SH-SY5Y (cell line): ENCODE measurements at regions not wholly inside any gene's neighbourhood (a gene's known extent, or its start where the extent isn't known, plus 50 kb on each side); places are given as distances from the start of the nearest gene placed in this dataset.

ENCODE experiments used
- GATA2 ChIP-seq: IDR thresholded peaks from 2 replicates; pipeline ENCODE4 v1.6.1; 2011; ENCODE audit warnings: mild to moderate bottlenecking, low read depth, low read length
- GATA3 ChIP-seq: IDR thresholded peaks from 2 replicates; pipeline ENCODE4 v1.6.1; 2011; ENCODE audit warnings: low read depth, mild to moderate bottlenecking, low read length, moderate library complexity

DNA sequence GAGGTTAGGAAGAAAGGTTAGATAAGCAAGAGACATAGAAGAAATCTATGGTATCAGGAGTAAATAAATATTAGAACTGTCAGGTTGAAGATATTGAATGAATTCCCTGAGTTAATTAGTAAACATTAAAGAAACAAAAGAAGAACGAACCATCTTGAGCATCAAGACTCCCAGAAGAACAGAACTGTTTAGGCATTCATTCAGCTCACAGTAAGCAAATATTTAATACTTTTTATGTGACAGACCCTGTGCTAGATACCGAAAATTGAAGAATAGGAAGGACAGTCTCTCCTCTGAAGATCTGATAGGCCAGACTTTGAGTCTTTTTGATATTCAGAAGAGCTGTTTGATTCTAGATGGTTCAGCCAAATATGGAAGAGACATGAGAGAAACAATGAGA, 731.5 kb downstream of the XPNPEP1 start:
- no peak for TF ChIP-seq GATA3
- TF ChIP-seq GATA2: no peak

DNA sequence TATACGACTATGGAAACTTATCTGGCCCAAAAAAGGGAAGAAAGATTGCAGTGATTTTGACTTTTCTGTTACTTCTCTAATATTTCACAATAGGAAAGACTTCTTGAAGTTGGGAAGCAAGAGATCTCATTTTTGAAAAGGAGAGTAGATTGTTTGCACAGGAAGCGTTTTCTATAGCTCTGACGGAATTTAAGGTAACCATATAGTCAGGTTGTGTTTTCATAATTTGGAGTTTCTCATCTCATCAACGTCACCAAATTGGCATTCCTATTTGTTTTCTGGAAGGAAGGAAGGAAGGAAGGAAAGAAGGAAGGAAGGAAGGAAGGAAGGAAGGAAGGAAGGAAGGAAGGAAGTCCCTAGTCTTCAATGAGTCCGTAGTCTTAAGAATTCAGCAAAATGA, 732.0 kb downstream of the XPNPEP1 start:
- TF ChIP-seq GATA2 (no peak), GATA3 (no peak)

DNA sequence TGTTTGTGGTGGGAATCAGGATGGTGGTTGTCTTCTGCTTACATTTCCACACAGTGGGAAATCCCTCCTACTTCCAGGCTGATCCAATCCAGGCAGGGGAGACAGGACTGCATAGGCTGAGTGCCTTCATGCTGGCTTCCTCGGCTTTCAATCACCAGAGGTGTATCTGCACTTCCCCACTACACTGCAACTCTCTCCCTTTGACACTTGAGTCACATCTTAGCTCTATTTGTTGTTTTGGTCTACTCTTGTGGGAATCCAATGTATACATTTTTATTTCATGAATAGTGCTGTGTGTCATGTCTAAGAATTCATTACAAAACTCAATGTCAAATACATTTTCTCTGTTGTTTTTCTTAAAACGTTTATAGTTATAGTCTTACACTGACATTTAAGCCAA, 735.6 kb downstream of the XPNPEP1 start:
- no peak for TF ChIP-seq GATA2
- TF ChIP-seq GATA3: no peak

DNA sequence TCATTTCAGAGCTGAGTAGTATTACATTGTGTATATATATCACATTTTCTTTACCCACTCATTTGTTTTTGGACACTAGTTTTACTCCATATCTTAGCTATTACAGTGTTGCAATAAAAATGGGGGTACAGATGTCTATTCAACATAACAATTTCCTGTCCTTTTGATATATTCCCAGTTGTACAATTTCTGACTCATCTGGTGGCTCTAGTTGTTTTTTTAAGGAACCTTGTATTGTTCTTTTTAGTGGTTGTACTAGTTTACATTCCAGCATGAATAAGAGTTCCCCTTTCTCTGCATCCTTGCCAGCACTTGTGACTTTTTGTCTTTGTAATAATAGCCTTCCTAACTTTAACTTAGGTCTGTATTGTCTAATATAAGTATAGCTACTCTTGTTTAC, 739.9 kb downstream of the XPNPEP1 start:
- TF ChIP-seq GATA2 (no peak), GATA3 (no peak)

DNA sequence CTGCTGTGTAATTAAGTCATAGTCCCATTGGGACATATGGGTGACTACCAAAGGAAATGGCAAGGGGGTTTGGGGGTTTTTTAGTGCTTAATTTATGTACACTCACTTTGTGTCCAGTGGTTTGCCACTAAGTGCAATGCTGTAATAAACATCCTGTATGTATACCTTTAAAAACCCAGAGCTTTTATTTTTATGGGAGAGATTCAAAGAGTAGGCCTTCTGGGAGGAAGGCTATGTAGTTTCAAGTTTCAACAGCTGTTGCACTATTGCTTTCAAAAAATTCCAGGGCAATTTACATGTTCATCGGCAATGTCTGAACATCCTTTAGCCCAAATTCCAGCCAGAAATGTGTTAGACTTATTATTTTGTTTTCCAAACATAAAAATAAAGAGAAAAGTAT, 744.7 kb downstream of the XPNPEP1 start:
- no peak for TF ChIP-seq GATA3
- TF ChIP-seq GATA2: no peak

DNA sequence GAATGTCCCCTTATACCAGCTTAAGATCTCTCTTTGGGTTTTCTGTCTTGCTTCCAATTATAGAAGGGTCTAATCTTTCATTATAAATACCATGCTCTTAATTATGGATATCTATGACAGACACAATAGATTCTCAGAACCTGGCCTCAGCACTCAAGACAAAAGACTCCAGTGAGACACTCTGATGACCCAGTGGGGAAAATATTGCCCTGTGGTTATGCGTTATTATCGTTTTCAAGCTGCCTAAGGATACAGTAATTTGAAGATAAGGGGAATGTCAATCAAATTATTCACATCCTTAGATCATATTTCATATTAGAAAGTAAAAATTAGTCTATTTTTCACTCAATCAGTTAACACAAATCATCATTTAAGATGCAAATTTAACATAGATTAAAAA, 748.8 kb downstream of the XPNPEP1 start:
- TF ChIP-seq GATA2 (no peak), GATA3 (no peak)

DNA sequence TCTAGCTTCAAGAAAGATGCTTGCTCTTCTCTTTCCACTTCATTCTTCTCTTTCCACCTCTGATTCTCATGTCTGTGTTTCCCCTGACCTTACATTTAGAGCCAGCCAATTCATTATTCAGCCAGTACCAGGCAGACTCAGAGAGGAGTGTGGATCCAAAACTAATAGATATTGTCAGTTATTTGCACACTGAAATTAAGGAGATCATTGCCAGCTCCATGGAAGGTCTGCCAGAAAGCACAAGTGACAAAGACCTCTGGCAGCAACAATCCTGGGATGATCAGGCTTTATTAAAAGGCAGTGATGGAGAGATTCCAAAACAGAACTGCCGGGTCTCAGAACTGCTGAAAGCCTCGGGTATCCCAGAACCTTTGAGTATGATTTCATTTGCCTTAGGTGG, 749.4 kb downstream of the XPNPEP1 start:
- TF ChIP-seq GATA3 (no peak), GATA2 (no peak)

DNA sequence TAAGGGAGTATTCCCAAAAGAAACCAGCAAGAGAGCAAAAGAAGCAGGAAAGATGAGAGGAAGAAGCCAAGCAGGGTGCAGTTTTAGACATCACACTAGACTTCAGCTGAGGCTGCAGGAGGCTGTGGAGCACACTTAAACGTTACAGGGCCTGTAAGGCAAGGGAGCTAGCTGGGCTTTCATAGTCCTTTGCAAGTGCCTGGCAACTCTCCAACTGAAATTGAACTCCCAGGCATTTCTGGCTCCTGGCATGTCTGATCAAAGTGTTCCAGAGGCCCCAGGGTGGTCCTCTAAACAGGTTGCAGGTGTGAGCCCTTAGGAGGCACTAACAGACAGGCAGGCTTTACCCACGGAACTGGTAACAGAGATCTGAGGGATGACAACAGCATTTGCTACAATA, 750.2 kb downstream of the XPNPEP1 start:
- no peak for TF ChIP-seq GATA2
- TF ChIP-seq GATA3: no peak

DNA sequence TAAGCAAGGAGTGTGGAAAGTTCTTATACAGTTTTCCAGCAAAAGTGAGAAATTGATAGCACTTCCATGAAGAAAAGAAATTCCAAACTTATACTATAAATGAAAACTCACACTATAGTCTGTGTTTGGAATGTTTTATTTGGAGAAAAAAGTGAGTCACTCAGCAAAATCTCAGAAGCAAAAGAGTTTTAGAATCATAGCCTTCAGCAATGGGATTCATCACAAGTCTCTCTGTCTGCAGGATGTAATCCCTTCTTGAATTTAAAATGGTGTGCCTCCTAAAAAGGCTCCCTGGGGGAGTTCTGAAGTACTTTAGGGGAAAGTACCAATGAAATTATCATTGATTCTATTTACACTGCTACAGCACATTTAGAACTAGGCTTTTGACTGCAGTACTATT, 756.4 kb downstream of the XPNPEP1 start:
- TF ChIP-seq GATA3 (no peak), GATA2 (no peak)

DNA sequence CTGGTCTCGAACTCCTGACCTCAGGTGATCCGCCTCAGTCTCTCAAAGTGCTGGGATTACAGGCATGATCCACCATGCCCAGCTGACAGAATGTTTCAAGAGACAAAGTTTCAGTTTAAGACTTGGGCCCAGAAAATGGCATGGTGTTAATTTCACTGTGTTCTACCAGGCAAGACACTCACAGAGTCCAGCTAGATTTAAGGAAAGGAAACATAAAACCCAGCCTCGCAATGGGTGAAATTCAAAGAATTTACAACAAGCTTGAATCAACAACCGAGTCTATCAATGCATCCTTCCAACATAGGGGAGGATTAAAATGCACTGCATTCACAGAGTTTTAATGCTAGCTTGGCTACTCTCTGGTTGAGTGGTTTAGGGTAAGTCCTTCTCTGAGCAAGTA, 764.0 kb downstream of the XPNPEP1 start:
- no peak for TF ChIP-seq GATA3
- TF ChIP-seq GATA2: no peak

DNA sequence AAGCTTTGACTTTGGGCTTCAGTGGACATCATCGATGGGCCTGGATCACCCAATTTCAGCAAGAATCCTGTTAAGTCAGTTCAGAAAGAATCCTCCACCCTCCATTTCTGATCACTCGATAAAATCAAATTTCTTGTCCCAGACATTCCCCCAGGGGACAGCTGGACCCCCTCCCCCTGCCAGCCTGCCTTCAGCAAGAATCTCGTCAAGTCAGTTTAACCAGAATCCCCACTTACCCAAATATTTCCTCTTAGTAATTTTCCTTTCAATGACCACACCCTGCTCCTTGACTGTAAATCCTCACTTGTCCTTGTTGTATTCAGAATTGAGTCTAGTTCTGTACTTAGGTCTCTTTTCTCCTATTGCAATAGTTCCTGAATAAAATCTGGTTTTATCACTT, 766.9 kb downstream of the XPNPEP1 start:
- TF ChIP-seq GATA3 (no peak), GATA2 (no peak)

DNA sequence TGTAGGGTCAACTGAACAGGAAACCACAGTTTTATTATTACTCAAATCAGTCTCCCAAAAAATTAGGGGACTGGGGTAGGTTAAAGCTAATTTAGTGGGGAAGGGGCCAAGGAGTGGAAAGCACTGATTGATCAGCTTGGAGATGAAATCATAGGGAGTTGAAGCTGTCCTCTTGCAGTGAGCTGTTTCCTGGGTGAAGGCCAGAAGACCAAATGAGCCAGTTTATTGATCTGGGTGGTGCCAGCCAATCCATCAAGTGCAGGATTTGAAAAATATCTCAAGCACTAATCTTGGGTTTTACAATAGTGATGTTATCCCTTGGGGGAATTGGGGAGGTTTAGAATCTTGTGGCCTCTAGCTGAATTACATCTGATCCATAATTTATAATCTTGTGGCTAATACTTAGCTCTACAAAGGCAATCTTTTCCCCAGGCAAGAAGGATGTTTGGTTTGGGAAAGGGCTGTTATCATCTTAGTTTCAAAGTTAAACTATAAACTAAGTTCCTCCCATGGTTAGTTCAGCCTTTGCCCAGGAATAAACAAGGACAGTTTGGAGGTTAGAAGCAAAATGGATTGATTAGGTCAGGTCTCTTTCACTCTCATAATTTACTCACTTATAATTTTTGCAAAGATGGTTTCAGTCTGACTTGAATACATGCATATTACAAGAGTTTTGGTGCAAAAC, 773.5 kb downstream of the XPNPEP1 start:
- TF ChIP-seq GATA2 (no peak), GATA3 (no peak)

DNA sequence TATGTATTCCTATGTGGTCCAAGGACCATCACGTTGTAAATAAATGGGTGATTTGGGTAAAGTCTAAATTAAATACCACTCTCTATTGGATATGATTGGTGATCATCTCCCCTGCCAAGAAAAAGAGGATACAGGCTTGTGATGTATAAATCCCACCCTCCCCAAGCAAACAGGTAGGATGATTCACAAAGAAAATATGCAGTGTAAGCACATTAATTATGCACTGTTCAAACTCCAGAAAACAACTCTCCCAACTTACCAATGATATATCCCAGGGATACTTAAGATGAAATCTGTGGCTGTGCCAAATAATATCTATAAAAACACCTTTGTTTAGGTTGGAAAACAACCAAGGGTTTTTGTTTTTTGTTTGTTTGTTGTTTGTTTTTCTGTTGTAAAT, 795.9 kb downstream of the XPNPEP1 start:
- TF ChIP-seq GATA2: no peak
- no peak for TF ChIP-seq GATA3

DNA sequence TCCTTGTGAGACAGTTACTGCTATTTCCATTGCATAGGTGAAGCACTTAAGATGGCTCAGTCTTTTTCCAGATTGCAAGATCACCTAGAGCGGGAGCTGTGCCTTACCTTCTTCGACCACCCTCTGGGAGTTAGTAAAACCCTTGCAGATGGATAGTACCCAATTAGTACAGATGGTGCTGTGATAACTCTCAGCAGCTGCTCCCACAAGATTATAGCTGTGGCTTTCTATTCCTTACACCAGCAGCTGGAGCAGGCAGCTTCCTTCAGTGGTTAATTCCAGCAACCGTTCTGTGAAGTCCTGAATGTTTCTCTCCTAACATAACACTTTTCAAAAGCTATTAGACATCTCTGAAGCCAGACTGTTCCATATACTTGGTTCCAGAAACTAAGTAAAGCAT, 796.8 kb downstream of the XPNPEP1 start:
- TF ChIP-seq GATA3 (no peak), GATA2 (no peak)

DNA sequence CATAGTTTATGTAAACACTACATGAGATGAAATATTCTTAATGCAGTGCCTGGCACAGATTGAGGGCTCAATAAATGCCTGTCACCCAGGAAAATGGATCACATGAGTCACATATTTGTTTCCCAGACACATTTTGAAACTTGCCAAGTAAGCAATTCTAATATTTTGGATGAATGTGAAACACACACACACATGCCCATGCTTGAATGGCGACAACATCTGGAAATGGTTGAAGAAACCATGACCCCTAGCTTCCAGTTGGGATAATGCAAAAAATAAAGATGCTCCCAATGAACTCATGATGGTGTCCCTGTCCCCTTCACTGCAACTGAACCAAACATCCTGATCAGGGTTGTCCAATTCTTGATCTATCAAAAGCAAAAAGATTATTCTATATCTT, 797.3 kb downstream of the XPNPEP1 start:
- TF ChIP-seq GATA2 (no peak), GATA3 (no peak)

DNA sequence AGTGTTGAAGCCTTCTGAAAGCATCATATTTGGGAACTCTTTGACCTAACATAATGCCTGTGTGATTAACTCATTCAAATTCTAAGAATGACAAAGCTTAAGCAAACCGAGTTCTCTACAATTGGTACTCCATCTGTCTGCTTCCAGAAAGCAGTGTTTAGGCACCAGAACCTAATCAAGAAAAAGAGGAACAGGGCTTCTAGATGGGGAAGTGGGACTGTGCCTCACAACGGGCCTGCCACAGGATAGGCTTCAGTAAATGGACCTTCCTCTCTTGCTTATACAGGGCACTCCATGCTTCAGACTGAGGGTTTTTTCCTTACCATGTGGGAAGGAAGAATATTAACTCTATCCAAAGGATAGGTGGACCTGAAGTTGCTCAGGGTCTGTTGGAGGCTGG, 808.1 kb downstream of the XPNPEP1 start:
- TF ChIP-seq GATA3 (no peak), GATA2 (no peak)
